Heart right ventricle (tissue), 16 donors: ENCODE measurements at regions not wholly inside any gene's neighbourhood (a gene's known extent, or its start where the extent isn't known, plus 50 kb on each side); places are given as distances from the start of the nearest gene placed in this dataset.
A peak's percentile ranks its signal among the peaks of the same experiment; 100 is the strongest.

Experiments used
- ATAC-seq, 8 donors: fragments of 200-7000 bp; cut with Tn5 transposase; one replicate each; pipeline ENCODE4 v1.9.1; 2020; ENCODE audit warnings: mild to moderate bottlenecking in 8 of 8, moderate library complexity in 8 of 8, moderate number of reproducible peaks in 1 of 8
- DNase-seq, 2 donors: peaks; one replicate each; pipeline ENCODE4 v3.0.0-alpha.2; 2020
- H3K27ac ChIP-seq, 10 donors: fragments of 200-600 bp; sonication (generic) in 2 of 10; one replicate each; pipeline versions ENCODE4 v1.5.0 to v1.8.0; 2020 to 2022; ENCODE audit warnings: mild to moderate bottlenecking in 3 of 10
- H3K27me3 ChIP-seq, 7 donors: fragments of 200-600 bp; one replicate each; pipeline ENCODE4 v1.8.0; 2021 to 2022; ENCODE audit warnings: mild to moderate bottlenecking in 2 of 7
- H3K36me3 ChIP-seq, 9 donors: fragments of 200-600 bp; sonication (generic) in 1 of 9; one replicate each; pipeline versions ENCODE4 v1.5.0 to v1.8.0; 2020 to 2022; ENCODE audit warnings: mild to moderate bottlenecking in 2 of 9
- H3K4me1 ChIP-seq, 9 donors: fragments of 200-600 bp; sonication (generic) in 1 of 9; one replicate each; pipeline versions ENCODE4 v1.5.0 to v1.8.0; 2020 to 2022; ENCODE audit warnings: mild to moderate bottlenecking in 4 of 9
- H3K4me3 ChIP-seq, 10 donors: fragments of 200-600 bp; sonication (generic) in 2 of 10; one replicate each; pipeline versions ENCODE4 v1.5.0 to v1.8.0; 2020 to 2022; ENCODE audit warnings: mild to moderate bottlenecking in 7 of 10, moderate library complexity in 2 of 10
- H3K9me3 ChIP-seq, 11 donors: fragments of 200-600 bp in 10 of 11; sonication (generic) in 2 of 11; one replicate each; pipeline versions ENCODE4 v1.5.0 to v1.8.0; 2013 to 2022; ENCODE audit warnings: mild to moderate bottlenecking in 2 of 11, control low read depth in 1 of 11, moderate library complexity in 1 of 11
- CTCF ChIP-seq, 9 donors: fragments of 200-600 bp; sonication (generic) in 2 of 9; IDR thresholded peaks; one replicate each; pipeline versions ENCODE4 v1.5.0 to v1.8.0; 2021 to 2022; ENCODE audit warnings: antibody characterized with exemption in 9 of 9, mild to moderate bottlenecking in 5 of 9, moderate library complexity in 1 of 9
- WGBS, 2 donors: extraction: QIAGEN DNeasy Blood & Tissue Kit; methylation state at CpG; one replicate each; pipeline ENCODE4 v1.1.7; 2013; ENCODE audit warnings: inconsistent platforms in 1 of 2; 5-methylcytosine and 5-hydroxymethylcytosine counted together
- intact Hi-C, 10 donors: fragments of 100-400 bp; cut with DNase I; formaldehyde crosslinking; loops; one replicate each; pipeline versions ENCODE4 v1.11.1 to v1.14.2; 2022
- donor health status: Arrhythmogenic right ventricular cardiomyopathy.
- donor health status: ischemic (EF 13 %, LVEDD 7.1; RV severe dilation, severe dysfunction).
- donor health status: healthy with polysubstance abuse.
- donor health status: DM: no; HTN: yes; CAD: no.
- donor health status: DM: no; HTN: no; CAD: no.
- donor health status: ischemic (EF 25% LVEDD 6.9; RV normal size, moderate dysfunction).
- donor health status: ischemic (EF 25% LVEDD 5.7; RV mildly dilated, moderate dysfunction).
- donor health status: healthy.
- donor health status: DM: yes; HTN: yes; CAD: no.
- donor health status: Ischemic cardiomyopathy.
- donor health status: ischemic (EF 35%, LVEDD 5.7; RV mildly dilated, moderate dysfunction).
- donor health status: nonischemic (EF 11% LVEDD 7.7; RV severe dilation, severe dysfunction).
- donor health status: DM: yes; HTN: yes; CAD: no.
- donor health status: PGD.
- donor health status: ischemic (EF 29% LVEDD 5.4; RV normal size, mild dysfunction).
- donor health status: nonischemic (EF 23%, LVEDD 6.1; RV moderate dilation, normal function).

GRCh38 chr14:100416081-100416680 lies 93.0 kb downstream of the SLC25A47 start:
- TF ChIP-seq CTCF (IDR thresholded peaks at IDR 0.05): no peak
- intact Hi-C loops: no loop called here
- DNase-seq (no peak), ATAC-seq (no peak)
- H3K4me1 ChIP-seq: no peaks in the 10 kb centered on the region
- no peak overlapping the region for H3K27ac ChIP-seq
- no peaks in the 10 kb centered on the region for H3K36me3 ChIP-seq
- H3K4me3 ChIP-seq: no peak overlapping the region
- no peaks in the 10 kb centered on the region for H3K27me3 ChIP-seq
- WGBS, 2 donors: 85 to 88% methylated on average over 8 of the region's 8 CpGs
- no peaks in the 10 kb centered on the region for H3K9me3 ChIP-seq

- H3K27me3 ChIP-seq: no peaks in the 10 kb centered on the region
- peak in 7 of 9 donors; percentile 27 to 45 (median 39) for TF ChIP-seq CTCF (IDR thresholded peaks at IDR 0.05)
- intact Hi-C loops: no loop called here
- H3K4me3 ChIP-seq: no peak overlapping the region
- H3K27ac ChIP-seq: no peak overlapping the region
- DNase-seq (peak in 1 of 2 donors; percentile 19), ATAC-seq (peak in 7 of 8 donors; percentile 56 to 87 (median 63))
- 80 to 82% methylated on average over 13 of the region's 13 CpGs for WGBS, 2 donors
- no peaks in the 10 kb centered on the region for H3K9me3 ChIP-seq
- no peaks in the 10 kb centered on the region for H3K36me3 ChIP-seq
- no peaks in the 10 kb centered on the region for H3K4me1 ChIP-seq
Measured at GRCh38 chr14:100416921-100417860, 94.1 kb downstream of the SLC25A47 start.

- intact Hi-C loops: no loop called here
- no peaks in the 10 kb centered on the region for H3K27me3 ChIP-seq
- TF ChIP-seq CTCF (IDR thresholded peaks at IDR 0.05): no peak
- DNase-seq (no peak), ATAC-seq (no peak)
- H3K4me1 ChIP-seq: peaks cover 0 to 12% (median 0%) of the 10 kb centered on the region in 9 donors
- H3K36me3 ChIP-seq: no peaks in the 10 kb centered on the region
- WGBS, 2 donors: 96 to 98% methylated on average over 4 of the region's 4 CpGs
- H3K4me3 ChIP-seq: no peak overlapping the region
- H3K27ac ChIP-seq: no peak overlapping the region
- H3K9me3 ChIP-seq: no peaks in the 10 kb centered on the region
Measured at GRCh38 chr14:100419856-100420255, 96.7 kb downstream of the SLC25A47 start.

GRCh38 chr14:100421756-100422470 lies 98.8 kb downstream of the SLC25A47 start:
- no peak overlapping the region for H3K4me3 ChIP-seq
- 47 to 75% methylated on average over 2 of the region's 2 CpGs for WGBS, 2 donors
- TF ChIP-seq CTCF (IDR thresholded peaks at IDR 0.05): no peak
- H3K27ac ChIP-seq: no peak overlapping the region
- H3K27me3 ChIP-seq: no peaks in the 10 kb centered on the region
- no peaks in the 10 kb centered on the region for H3K9me3 ChIP-seq
- ATAC-seq: no peak
- no peak for DNase-seq
- no peaks in the 10 kb centered on the region for H3K36me3 ChIP-seq
- H3K4me1 ChIP-seq: peaks cover 0 to 18% (median 0%) of the 10 kb centered on the region in 9 donors
- intact Hi-C loops: no loop called here
